ENCODE measurements at regions not wholly inside any gene's neighbourhood (a gene's known extent, or its start where the extent isn't known, plus 50 kb on each side); places are given as distances from the start of the nearest gene placed in this dataset.

DNA sequence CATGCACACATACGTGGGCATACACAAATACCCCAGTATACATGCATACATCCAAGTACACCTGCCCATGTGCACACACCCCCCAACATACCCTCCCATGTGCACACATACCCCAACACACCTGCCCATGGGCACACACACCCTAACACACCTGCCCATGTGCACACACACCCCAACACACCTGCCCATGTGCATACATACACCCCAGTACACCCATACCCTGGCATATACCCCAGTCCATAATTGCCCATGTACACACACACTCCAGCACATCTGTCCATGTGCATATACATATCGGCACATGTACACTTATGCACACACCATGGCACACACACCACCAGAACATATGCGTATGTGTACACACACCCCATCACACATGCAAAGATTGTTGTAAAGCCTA, 475.2 kb downstream of the PREX1 start:
- TF ChIP-seq, protein P1, sequence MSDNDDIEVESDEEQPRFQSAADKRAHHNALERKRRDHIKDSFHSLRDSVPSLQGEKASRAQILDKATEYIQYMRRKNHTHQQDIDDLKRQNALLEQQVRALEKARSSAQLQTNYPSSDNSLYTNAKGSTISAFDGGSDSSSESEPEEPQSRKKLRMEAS (IDR thresholded peaks at IDR 0.05; ENCODE audit: low read depth, low read length), result no peak
- TF ChIP-seq MYC (IDR thresholded peaks at IDR 0.05; ENCODE audit: low read depth, low read length), result no peak
- TF ChIP-seq, protein P2, sequence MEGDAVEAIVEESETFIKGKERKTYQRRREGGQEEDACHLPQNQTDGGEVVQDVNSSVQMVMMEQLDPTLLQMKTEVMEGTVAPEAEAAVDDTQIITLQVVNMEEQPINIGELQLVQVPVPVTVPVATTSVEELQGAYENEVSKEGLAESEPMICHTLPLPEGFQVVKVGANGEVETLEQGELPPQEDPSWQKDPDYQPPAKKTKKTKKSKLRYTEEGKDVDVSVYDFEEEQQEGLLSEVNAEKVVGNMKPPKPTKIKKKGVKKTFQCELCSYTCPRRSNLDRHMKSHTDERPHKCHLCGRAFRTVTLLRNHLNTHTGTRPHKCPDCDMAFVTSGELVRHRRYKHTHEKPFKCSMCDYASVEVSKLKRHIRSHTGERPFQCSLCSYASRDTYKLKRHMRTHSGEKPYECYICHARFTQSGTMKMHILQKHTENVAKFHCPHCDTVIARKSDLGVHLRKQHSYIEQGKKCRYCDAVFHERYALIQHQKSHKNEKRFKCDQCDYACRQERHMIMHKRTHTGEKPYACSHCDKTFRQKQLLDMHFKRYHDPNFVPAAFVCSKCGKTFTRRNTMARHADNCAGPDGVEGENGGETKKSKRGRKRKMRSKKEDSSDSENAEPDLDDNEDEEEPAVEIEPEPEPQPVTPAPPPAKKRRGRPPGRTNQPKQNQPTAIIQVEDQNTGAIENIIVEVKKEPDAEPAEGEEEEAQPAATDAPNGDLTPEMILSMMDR (IDR thresholded peaks at IDR 0.05; ENCODE audit: low read depth, low read length), result no peak
- no peak for TF ChIP-seq POLR2A (IDR thresholded peaks at IDR 0.05; ENCODE audit: extremely low read depth, insufficient read length)
- no peak for DNase-seq (ENCODE audit: low read depth)
- no peak overlapping the region for H3K4me3 ChIP-seq (ENCODE audit: low read depth, low read length)

- DNase-seq (ENCODE audit: low read depth), result no peak
- TF ChIP-seq, protein P2 (IDR thresholded peaks at IDR 0.05; ENCODE audit: low read depth, low read length), result no peak
- TF ChIP-seq POLR2A (IDR thresholded peaks at IDR 0.05; ENCODE audit: extremely low read depth, insufficient read length) (no peak), MYC (IDR thresholded peaks at IDR 0.05; ENCODE audit: low read depth, low read length) (no peak)
- TF ChIP-seq, protein P1 (IDR thresholded peaks at IDR 0.05; ENCODE audit: low read depth, low read length), result no peak
- no peak overlapping the region for H3K4me3 ChIP-seq (ENCODE audit: low read depth, low read length)
Observed at GRCh38 chr20:48352042-48352441, 475.8 kb downstream of the PREX1 start.

DNA sequence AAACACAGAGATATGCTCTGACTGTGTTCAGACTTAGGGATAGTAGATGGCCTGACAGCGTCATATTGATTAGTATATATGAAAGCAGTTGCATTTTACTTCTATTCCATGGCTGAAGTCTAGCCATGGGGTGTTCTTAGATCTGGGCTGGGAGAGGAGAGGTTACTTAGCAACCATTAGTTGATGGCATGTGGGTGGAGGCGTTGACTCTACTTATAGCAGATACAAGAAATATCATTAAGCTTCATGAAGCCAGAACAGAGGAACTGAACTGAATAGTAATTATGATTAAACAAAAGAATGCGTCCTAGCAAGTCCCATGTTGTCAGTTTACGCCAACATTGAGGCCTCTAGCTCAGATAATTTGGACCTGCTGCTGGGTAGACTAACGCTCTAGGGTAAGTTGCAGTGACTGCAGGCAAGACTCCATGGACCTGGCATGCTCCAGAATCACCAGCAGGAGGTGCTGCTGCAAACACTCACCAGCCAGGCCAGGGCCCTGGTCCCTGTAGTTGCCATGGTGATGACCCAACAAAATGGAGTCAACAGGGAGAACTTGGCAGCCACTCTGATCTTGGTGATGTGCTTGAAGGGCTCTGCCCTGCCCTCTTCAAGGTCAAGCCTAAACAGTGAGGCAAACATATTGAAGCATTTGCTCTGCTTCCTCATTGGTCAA, 477.3 kb downstream of the PREX1 start:
- TF ChIP-seq, protein P1 (IDR thresholded peaks at IDR 0.05; ENCODE audit: low read depth, low read length), result no peak
- TF ChIP-seq, protein P2 (IDR thresholded peaks at IDR 0.05; ENCODE audit: low read depth, low read length), result peak; percentile 43
- no peak overlapping the region for H3K4me3 ChIP-seq (ENCODE audit: low read depth, low read length)
- DNase-seq (ENCODE audit: low read depth), result peak; percentile 34

DNA sequence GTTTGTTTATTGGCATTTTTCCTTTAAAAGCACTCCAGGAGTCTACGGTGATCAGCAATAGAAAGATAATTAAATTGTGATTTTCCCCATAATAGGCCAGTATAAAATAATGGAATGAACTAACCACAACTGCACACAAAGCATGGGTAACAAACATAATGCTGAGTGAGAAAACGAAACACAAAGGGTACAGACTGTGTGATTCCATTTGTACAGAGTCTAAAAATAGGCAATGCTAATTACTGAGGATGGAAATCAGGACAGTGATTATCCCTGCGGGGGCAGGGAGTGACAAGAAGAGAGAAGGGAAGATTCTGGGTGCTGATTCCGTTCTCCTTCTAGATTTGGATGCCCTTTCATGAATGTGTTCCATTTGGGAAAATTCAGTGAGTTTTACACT, 478.1 kb downstream of the PREX1 start:
- DNase-seq (ENCODE audit: low read depth), result no peak
- TF ChIP-seq, protein P1 (IDR thresholded peaks at IDR 0.05; ENCODE audit: low read depth, low read length), result no peak
- TF ChIP-seq, protein P2 (IDR thresholded peaks at IDR 0.05; ENCODE audit: low read depth, low read length), result no peak
- TF ChIP-seq MYC (IDR thresholded peaks at IDR 0.05; ENCODE audit: low read depth, low read length) (no peak), POLR2A (IDR thresholded peaks at IDR 0.05; ENCODE audit: extremely low read depth, insufficient read length) (no peak)
- H3K4me3 ChIP-seq (ENCODE audit: low read depth, low read length), result no peak overlapping the region

- no peak for DNase-seq (ENCODE audit: low read depth)
- H3K4me3 ChIP-seq (ENCODE audit: low read depth, low read length), result no peak overlapping the region
- TF ChIP-seq MYC (IDR thresholded peaks at IDR 0.05; ENCODE audit: low read depth, low read length) (no peak), POLR2A (IDR thresholded peaks at IDR 0.05; ENCODE audit: extremely low read depth, insufficient read length) (no peak)
- TF ChIP-seq, protein P1 (IDR thresholded peaks at IDR 0.05; ENCODE audit: low read depth, low read length), result no peak
- TF ChIP-seq, protein P2 (IDR thresholded peaks at IDR 0.05; ENCODE audit: low read depth, low read length), result no peak
Observed at GRCh38 chr20:48348022-48348421, 479.8 kb downstream of the PREX1 start.
